GM10248 (cell line): ENCODE measurements at regions not wholly inside any gene's neighbourhood (a gene's known extent, or its start where the extent isn't known, plus 50 kb on each side); places are given as distances from the start of the nearest gene placed in this dataset.

ENCODE experiments used
- CTCF ChIA-PET: fragments of 300-600 bp; sonication (Branson Sonifier 250); formaldehyde crosslinking; extraction: SDS; loops from one replicate; lab custom pipeline; 2021; ENCODE audit warnings: antibody characterized with exemption; lab: Yijun Ruan, JAX
- POLR2A ChIA-PET: fragments of 350-650 bp; sonication (Branson Sonifier 250); formaldehyde crosslinking; extraction: SDS; loops from one replicate; lab custom pipeline; 2020; ENCODE audit warnings: antibody characterized with exemption; lab: Yijun Ruan, JAX
- DNase-seq: peaks from one replicate; pipeline ENCODE4 v3.0.0; 2012; ENCODE audit errors: extremely low spot score
- CTCF ChIP-seq: IDR thresholded peaks from 2 replicates; pipeline ENCODE4 v1.5.1; 2012; ENCODE audit warnings: mild to moderate bottlenecking, low read depth; ENCODE audit errors: extremely low read depth, missing control alignments, control extremely low read depth

GRCh38 chr11:112826788-112827187 lies 134.4 kb upstream of the NCAM1 start:
- TF ChIP-seq CTCF: no peak
- no peak for DNase-seq
- ChIA-PET CTCF (no interaction called here), POLR2A (no interaction called here)

- ChIA-PET POLR2A (no interaction called here), CTCF (interaction anchor here (1.6 kb wide), 1 partner anchor 11 kb away, joined by 3 read pairs; no protein-coding TSS in a partner anchor)
- TF ChIP-seq CTCF: no peak
- DNase-seq: no peak
Measured at GRCh38 chr11:112828421-112828820, 132.8 kb upstream of the NCAM1 start.

- CTCF ChIA-PET: interaction anchor here (0.7 to 1.6 kb wide), 4 partner anchors 10 to 66 kb away, joined by 3 to 4 read pairs (median 3); no protein-coding TSS in a partner anchor
- no peak for TF ChIP-seq CTCF
- POLR2A ChIA-PET: no interaction called here
- DNase-seq: no peak
Measured at GRCh38 chr11:112829971-112830654, 131.1 kb upstream of the NCAM1 start.

- ChIA-PET POLR2A (no interaction called here), CTCF (interaction anchor here (0.7 to 1.1 kb wide), 5 partner anchors 8 to 65 kb away, joined by 3 to 4 read pairs (median 3); no protein-coding TSS in a partner anchor)
- DNase-seq: no peak
- TF ChIP-seq CTCF: no peak
Measured at GRCh38 chr11:112831041-112831440, 130.2 kb upstream of the NCAM1 start.

- DNase-seq: no peak
- POLR2A ChIA-PET: no interaction called here
- CTCF ChIA-PET: interaction anchor here (0.8 to 0.9 kb wide), 3 partner anchors 10 to 50 kb away, joined by 3 read pairs; no protein-coding TSS in a partner anchor
- no peak for TF ChIP-seq CTCF
Measured at GRCh38 chr11:112831969-112832766, 129.1 kb upstream of the NCAM1 start.

GRCh38 chr11:112834277-112834755 lies 126.9 kb upstream of the NCAM1 start:
- ChIA-PET CTCF (no interaction called here), POLR2A (no interaction called here)
- no peak for TF ChIP-seq CTCF
- DNase-seq: no peak
